Right ventricle myocardium inferior (tissue), 1 donor: ENCODE measurements at regions not wholly inside any gene's neighbourhood (a gene's known extent, or its start where the extent isn't known, plus 50 kb on each side); places are given as distances from the start of the nearest gene placed in this dataset.

Experiments
- ATAC-seq: fragments of 200-7000 bp; cut with Tn5 transposase; one replicate; pipeline ENCODE4 v1.9.1; 2020; ENCODE audit warnings: mild to moderate bottlenecking, moderate library complexity
- DNase-seq: peaks from one replicate; pipeline ENCODE4 v3.0.0; 2021; ENCODE audit errors: missing footprints
- intact Hi-C: fragments of 100-400 bp; cut with DNase I; formaldehyde crosslinking; loops from one replicate; pipeline ENCODE4 v1.11.0; 2022
- donor health status: DM: no; HTN: yes; CAD: no; lungs with severe emphysema.

- ATAC-seq (no peak), DNase-seq (no peak)
- intact Hi-C loops: no loop called here
Observed at GRCh38 chr3:139751789-139752188, 74.0 kb upstream of the NMNAT3 start.

GRCh38 chr3:139746481-139746880 is 68.7 kb upstream of the NMNAT3 start:
- no peak for DNase-seq
- no peak for ATAC-seq
- intact Hi-C loops: no loop called here

GRCh38 chr3:139745831-139746230 is 68.1 kb upstream of the NMNAT3 start:
- intact Hi-C loops: no loop called here
- ATAC-seq (no peak), DNase-seq (no peak)

- intact Hi-C loops: no loop called here
- DNase-seq (no peak), ATAC-seq (no peak)
Observed at GRCh38 chr3:139738697-139739096, 60.9 kb upstream of the NMNAT3 start.

- ATAC-seq (peak; percentile 31), DNase-seq (no peak)
- intact Hi-C loops: no loop called here
Observed at GRCh38 chr3:139737682-139738361, 60.0 kb upstream of the NMNAT3 start.

- ATAC-seq (no peak), DNase-seq (no peak)
- intact Hi-C loops: no loop called here
Observed at GRCh38 chr3:139735191-139735590, 57.4 kb upstream of the NMNAT3 start.

- intact Hi-C loops: no loop called here
- no peak for DNase-seq
- ATAC-seq: no peak
Observed at GRCh38 chr3:139732729-139733128, 55.0 kb upstream of the NMNAT3 start.

DNA sequence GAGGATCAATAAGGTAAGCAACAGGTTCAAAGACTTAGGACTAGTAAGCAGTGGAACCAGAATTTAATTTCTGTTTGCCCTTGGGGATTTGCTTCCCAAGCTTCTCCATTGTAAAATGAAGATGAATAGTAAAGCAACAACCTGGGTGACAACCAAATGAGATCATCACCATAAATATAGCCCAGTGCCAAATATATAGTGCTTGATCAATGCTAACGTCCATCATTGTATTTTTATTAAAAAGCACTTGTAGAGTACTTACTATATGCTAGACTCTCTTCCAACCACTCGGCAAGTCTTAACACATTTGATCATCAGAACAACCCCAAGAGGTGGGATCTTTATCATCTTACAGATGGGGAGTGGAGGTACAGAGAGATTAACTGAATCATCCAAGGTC is 51.5 kb upstream of the NMNAT3 start:
- ATAC-seq (no peak), DNase-seq (no peak)
- intact Hi-C loops: no loop called here

DNA sequence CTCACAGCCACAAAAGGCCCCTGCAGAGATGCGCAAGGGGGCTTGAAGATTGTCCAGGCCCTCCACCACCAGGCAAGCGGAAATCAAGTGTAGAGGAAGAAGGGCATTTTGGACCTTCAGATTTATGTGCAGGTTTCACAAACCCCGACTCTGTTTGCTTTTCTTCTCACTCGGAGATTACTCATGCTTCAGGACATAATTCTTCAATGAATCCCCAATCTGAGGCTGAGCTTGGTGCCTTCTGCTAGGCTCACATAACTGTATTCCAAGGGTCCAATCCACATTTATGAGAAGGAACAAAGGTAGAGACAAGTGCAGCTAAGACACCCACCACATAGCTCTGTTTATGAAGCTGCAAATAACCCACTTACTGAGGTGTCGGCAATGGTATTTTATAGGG is 50.6 kb upstream of the NMNAT3 start:
- ATAC-seq: no peak
- intact Hi-C loops: no loop called here
- no peak for DNase-seq
